LNCAP (cell line): ENCODE measurements at regions not wholly inside any gene's neighbourhood (a gene's known extent, or its start where the extent isn't known, plus 50 kb on each side); places are given as distances from the start of the nearest gene placed in this dataset.

Experiments used
- TF ChIP-seq, protein P1 (sequence below): fragments of 450-650 bp; IDR thresholded peaks from 2 replicates; pipeline ENCODE4 v1.5.1; 2017; ENCODE audit warnings: mild to moderate bottlenecking

DNA sequence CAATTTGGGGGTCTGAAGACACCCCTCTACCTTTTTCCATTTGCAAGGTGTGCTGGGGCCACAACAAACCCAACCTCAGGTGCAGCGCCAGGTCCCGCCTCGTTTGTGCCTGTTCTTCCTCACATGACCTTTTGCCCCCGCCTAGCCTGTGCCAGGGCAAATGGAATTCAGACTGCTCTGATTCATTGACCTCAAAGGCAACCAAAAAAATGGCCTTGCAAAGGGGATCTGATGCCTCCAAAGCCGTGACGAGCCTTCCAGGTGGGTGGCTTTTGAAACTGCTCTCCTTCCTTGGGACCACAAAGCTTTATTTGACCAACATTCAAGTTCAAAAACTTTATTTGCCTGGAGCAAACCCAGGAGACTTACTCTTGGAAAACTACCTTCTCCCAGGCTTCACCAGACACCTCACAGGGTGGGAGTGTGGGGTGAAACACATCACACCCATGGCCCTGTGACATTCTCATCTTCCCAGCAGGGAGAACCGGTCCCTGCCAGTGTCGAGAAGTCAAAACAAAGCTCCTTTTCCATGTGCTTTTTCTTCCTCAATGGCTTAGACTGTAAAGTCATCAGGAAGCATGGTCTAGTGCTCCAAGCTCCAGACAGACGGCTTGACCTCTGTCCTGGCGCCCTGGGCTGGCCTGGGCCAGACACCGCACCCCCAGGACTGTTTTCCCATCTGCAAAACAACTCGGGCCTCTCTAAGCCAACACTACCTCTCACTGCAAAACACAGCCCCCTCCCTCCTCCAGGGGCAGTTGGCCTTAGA lies 103.9 kb upstream of the HES1 start:
- TF ChIP-seq, protein P1, sequence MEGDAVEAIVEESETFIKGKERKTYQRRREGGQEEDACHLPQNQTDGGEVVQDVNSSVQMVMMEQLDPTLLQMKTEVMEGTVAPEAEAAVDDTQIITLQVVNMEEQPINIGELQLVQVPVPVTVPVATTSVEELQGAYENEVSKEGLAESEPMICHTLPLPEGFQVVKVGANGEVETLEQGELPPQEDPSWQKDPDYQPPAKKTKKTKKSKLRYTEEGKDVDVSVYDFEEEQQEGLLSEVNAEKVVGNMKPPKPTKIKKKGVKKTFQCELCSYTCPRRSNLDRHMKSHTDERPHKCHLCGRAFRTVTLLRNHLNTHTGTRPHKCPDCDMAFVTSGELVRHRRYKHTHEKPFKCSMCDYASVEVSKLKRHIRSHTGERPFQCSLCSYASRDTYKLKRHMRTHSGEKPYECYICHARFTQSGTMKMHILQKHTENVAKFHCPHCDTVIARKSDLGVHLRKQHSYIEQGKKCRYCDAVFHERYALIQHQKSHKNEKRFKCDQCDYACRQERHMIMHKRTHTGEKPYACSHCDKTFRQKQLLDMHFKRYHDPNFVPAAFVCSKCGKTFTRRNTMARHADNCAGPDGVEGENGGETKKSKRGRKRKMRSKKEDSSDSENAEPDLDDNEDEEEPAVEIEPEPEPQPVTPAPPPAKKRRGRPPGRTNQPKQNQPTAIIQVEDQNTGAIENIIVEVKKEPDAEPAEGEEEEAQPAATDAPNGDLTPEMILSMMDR: no peak

DNA sequence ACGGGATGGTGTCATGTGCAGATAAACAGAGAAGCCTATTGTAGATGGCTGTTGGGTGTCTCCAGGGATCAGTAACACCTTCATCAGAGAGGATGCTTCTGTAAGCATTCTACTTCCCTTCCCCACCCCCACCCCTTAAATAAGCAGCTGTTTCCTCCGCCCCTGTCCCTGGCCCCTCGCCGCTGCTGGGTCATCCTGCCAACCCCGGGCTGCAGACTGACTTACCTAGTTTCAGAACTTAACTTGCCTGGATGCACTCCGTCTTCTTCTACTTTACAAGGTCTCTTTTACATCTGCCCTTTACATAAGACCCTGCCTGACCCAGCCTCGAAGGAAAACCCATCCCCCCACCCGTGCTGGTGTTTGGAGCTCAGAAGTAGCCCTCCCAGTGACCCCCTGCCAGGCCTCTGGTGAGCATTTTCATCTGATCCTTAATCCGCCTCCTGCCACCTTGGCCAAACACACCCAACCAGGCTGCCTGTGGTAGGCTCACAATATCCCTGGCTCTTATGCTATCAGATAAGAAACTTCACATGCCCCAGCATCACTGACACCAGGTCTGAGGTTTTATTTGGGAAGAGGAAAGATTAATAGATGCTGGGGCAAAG lies 103.0 kb upstream of the HES1 start:
- TF ChIP-seq, protein P1: no peak

DNA sequence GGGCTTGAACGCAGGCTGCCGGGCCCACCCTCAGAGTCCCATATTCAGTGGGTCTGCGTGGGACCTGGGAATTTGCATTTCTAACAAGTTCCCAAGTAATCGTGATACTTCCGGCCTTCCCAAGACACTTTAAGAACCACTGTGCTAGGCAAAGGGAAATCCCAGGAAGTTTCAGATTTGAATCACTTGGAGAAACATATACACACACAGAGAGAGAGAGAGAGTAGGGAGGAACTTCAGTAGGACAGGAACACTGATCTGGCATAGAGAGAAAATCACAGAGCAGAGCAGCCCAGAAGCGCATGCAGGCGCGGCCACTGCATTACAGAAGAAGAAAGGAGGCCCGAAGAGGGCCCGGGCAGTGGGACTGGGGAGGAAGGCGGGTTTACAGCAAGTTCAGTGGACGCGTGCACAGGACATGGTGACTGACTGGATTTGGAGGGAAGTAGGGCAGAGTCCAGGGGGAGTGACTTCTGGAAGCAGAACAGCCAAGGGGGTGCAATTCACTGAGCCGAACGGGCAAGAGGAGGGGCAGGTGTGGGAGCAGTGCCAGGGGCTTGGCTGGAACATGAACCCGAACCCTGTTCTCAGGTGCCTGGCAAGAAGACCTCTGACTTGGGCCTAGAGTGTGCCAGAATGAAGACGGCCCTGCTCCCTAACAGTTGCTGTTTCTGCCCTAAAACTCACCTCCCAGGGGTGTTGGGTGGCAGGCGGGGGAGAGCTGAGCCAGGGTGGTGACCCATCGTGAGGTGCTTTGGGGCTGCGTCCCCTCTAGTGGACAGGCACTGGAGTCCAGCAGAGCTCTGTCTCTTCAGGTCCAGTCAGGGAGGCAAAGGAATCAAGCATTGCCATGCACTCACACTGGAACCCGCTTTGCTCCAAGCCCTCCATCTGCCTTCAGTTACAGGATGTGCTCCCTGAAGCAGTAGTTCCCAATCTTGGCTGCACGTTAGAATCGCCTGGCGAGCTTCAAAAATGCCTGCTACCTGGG lies 101.3 kb upstream of the HES1 start:
- TF ChIP-seq, protein P1: no peak

DNA sequence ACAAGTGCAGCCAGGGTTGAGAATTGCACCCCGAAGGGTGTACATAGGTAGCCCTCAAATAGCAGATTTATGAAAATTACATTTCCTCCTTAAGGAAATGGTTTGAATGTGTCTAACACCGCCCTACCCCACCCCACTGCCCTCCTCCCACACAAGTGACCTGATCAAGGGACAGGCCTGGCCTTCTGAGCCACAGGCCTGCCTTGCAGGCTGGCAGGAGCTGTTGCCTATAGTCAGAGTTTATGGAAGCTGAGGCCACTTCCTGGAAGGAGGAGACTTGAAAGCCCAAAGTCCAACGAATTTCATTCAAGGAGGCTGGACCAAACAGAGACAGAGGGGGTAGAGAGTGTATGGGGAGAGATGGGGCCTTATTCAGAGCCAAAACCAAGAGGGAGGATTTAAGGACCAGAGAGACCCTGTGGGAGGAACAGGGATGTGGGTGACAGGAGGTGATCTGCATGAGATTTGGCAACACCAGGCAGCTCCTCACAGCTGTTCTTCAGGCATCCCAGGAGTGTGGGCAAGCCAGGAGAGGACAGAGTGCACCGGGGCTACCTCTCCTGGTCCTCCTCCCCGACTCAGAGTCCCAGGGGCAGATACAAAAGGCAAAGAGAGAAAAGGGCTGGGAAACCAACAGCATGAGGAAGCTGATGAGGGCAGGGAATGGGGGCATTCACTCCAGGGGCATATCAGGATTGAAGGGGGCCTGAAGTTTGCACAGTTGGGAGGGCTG lies 100.4 kb upstream of the HES1 start:
- TF ChIP-seq, protein P1: no peak

DNA sequence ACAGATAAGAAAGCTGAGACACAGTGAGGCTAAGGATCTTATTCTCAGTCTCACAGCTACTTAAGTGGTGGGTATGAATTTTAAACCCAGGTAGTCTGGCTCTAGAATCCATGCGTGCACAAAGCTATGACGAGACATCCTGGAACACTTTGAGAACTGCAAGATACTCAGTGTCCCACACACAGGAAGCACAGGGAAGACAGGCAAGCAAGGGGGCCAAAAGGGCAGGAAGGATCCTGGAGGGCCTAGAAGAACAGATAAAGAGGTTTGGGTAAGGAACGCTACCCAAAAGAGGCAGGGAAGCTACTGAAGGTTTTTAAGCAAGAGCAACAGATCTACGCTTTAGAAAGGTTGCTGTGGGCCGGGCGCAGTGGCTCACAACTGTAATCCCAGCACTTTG lies 99.1 kb upstream of the HES1 start:
- TF ChIP-seq, protein P1: no peak

DNA sequence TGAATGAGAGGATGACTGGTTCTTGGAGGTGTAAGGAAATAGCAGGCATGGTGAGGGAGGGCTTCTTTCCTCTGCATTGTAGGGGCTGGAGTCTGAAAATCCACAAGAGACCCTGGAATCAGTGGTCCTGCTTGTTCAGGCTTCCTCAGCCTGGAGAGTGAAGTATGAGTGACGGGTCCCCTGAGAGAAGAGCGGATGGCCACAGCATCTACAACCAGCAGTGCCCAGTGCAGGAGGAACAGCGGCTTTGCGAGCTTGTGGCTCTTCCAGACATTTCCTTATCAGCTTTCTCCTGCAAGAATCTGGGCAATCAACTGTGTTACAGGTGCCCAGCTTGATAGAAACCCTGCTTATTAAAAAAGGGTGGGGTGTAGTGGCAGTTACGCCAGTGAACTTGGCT lies 97.0 kb upstream of the HES1 start:
- TF ChIP-seq, protein P1: no peak
